NCI-H1417 treated with DMSO at 0.1 percent for 48 hours (cell line): ENCODE measurements at regions not wholly inside any gene's neighbourhood (a gene's known extent, or its start where the extent isn't known, plus 50 kb on each side); places are given as distances from the start of the nearest gene placed in this dataset.

Source experiments
- DNase-seq: peaks from one replicate; lab custom pipeline; 2025; lab: John Stamatoyannopoulos, UW

- DNase-seq: no peak
Measured at GRCh38 chr6:170114187-170114945, 176.5 kb downstream of the DLL1 start.

- no peak for DNase-seq
Measured at GRCh38 chr6:170113141-170113540, 177.7 kb downstream of the DLL1 start.

GRCh38 chr6:170112583-170112860 lies 178.4 kb downstream of the DLL1 start:
- no peak for DNase-seq

GRCh38 chr6:170111816-170112582 lies 178.9 kb downstream of the DLL1 start:
- no peak for DNase-seq

- no peak for DNase-seq
Measured at GRCh38 chr6:170111141-170111664, 179.7 kb downstream of the DLL1 start.

DNA sequence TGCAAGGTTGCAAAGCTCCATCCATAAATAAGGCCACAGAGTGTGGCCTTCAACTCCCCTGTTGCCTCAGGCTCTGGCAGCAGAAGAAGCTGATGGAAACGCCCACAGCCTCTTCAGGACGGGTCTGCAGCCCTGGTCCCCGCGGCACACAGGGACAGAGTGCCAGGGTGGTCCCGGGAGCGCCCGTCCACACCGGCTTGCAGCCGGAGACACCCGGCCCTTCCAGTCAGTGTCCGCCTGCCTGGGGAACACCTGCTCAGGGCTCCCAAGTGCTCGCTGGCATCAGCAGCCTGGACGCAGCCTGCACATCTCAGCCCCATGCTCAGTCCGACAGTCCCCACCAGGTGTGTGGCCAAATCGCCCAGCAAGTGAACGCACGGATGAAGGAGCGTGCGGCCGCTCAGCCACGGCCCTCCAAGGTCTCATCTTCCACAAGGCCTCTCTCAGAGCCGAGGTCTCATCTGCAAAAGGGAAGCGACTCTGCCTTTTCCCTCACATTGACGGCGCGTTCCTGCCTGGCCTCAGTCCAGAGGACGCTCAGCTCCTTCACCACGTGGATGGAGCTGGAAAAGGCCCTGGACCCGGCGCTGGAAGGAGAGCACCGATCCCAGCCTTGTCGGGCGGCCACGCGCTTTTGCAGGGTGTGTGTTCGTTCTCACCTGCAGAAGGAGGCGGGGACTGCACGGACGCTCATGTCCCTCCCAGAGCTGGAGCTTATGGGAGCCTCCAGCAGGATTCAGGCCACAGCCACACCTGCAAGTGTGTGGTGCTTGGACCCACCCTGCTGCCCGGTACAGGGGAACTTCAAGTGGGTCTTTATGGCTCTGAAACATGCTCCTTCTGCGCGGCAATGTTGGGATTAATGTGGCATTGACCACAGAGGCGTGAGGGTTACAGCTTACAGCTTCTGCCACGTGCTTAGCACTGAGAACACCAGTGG lies 180.4 kb downstream of the DLL1 start:
- no peak for DNase-seq

DNA sequence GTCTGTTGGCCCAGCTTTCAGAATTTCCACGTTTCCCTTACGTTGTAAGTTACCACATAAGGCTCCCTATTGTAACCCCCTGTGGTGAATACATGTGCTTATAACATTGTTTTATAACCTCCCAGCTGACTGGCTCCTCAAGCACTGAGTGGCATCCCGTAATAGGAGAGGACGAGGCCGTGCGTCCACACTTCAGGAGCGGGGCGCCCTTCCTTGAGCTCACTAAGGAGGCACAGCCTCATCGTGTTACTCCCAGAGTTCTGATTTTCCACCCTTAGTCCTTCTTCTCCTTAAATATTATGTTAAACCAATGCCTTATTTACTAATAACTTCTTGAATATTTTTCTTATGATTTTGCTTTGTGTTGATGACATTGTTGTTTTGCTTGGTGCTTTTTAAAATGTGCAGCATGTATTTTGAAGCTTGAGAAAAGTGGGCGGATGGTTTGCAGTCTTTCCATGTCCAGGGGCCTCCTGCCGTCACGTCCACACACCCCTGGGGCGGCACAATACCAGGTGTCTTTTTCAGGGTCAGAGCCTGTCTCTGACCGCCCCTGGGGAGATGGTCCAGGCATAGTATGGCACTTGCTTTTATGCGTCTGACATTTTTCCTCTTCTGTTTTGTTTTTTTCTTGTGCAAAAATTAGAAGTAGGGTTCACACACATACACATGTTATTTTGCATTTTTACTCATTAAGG lies 181.8 kb downstream of the DLL1 start:
- no peak for DNase-seq

- no peak for DNase-seq
Measured at GRCh38 chr6:170108456-170108855, 182.4 kb downstream of the DLL1 start.

- no peak for DNase-seq
Measured at GRCh38 chr6:170107606-170108222, 183.2 kb downstream of the DLL1 start.

- no peak for DNase-seq
Measured at GRCh38 chr6:170106906-170107525, 183.9 kb downstream of the DLL1 start.

DNA sequence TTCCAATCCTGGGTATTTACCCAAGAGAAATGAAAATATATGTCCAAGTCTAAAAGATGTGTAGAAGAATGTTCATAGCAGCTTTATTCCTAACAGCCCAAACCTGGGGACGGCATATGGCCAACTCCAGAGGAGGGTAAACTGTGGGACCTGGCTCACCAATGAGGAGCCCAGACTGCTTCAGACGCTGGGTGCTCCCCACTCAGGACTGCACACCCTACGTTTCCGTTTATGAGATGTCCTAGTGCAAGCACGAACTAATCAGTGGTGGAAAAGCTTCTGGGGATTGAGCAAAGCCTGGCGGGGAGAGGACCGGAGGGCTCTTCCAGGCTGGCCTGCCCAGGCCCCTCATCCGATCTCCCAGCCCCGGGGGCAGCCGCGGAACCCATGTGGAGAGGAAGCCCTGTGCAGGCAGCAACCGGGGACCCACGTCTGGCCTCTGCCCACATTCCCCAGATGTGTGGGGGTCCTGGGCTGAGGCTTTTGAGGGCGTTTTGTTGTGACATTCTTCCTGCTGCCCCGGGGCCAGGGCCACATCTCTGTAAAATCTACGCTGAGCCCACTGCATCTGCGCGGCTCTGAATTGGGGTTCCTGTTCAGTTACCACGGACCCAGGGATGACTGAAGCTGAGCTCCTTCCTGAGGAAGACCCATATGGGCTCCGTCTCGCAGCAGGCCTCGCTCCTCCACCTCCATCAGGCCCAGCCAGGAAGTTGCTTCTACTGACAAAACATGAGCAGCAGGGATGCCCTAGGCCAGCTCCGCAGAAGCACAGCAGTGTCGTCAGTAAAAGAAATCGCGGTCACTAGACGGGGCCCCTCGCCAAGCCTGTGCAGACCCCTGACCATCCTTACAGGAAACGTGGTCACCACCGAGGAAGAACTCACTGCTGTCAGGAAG lies 188.0 kb downstream of the DLL1 start:
- no peak for DNase-seq

DNA sequence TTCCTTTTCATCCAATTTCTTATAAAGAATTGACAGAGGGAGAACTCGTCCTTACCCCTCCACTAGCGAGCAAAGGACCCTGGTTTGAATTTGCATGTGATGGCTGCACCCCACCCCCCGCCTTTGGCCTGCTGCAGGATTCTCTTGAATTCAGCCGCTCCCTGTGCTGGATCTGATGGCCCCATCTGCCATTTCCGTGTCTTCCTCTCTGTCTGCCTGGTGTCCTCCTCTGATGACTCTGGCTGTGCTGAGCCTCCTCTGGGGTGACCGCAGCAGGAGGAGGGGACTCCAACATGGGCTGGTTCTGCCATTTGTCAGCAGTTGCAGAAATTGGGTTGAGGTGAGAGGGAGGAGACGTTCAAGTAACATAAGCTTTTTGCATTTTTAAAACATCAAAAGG lies 188.8 kb downstream of the DLL1 start:
- DNase-seq: no peak

DNA sequence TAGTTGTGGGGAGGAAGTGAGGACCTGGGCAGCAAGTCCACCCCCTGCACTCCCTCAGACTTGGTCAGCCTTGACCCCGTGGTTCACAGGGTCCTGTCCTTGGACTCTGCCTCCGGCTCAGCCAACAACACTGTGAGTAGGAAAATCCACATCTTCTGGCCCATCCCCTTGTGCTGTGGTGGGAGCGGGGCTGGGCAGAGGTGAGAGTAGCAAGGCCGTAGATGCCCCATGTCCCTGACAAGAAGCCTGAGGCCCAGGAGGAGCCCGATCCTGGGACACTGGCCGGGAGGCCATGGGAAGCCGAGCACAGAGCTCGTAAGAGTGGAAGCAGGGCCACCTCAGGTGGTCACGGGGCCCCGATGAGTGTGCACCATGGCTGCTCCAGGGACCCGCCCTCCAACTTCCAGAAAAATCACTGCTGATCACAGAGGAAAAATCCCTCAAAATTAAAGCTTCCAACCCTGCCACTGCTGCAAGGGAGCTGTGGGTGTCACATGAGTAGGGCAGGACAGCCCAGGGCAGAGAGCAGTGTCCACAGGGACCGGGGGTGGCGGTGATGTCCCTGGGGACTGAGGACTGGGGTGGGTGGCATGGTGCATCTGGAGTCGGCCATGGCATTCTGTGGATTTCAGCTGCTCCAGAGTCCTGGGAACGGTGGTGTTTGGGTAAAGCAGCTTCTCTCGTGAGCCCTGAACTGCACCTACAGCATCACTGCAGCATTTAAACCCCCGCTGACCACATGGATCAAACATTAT lies 189.4 kb downstream of the DLL1 start:
- no peak for DNase-seq

GRCh38 chr6:170100046-170100445 lies 190.8 kb downstream of the DLL1 start:
- DNase-seq: no peak

DNA sequence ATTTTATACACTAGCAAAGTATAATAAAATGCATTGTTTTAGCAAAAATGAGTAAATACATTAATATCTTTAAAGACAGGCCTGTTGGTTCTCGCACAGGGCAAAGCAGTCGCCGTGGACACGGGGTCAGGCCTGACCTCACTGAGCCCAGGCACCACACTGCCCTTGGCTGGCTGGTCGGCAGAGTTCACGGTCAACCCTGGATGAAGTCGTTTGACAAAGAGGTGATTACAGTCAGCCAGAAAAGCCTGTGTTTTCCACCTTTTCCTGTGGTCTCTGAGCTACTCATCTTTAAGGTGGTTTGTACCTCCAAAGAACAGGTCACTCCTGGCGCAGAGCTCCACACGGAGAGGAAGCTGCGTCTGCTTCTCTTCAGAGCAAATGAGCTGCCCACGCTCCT lies 191.5 kb downstream of the DLL1 start:
- no peak for DNase-seq

DNA sequence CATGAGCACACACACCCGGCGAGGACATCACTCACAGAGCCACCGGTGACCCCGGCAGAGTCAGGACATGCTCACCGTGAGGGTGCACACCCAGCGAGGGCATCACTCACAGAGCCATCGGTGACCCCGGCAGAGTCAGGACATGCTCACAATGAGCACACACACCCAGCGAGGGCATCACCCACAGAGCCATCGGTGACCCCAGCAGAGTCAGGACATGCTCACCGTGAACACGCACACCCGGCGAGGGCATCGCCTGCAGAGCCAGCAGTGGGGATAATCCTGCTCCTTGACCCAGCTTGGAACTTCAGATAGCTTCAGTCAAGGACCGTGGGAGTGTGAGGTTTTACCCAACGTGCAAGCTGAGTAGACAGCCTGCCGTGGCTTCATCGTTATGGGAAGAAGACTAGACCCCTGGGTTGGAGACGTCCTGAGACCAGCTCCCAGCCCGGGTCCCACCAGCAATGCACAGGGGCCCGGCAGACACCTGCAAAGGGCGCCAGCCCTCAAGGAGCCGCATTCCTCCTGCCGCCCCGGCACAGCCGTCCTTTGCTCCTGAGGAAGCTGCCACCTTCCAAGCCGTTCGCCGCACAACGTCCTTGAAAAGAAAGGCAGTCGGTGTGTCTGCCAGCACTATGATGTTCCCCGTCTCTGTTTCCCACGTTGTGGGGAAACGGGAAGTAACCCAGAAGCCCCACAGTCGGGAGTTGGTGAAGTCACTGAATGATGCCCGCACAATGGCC lies 192.3 kb downstream of the DLL1 start:
- no peak for DNase-seq

DNA sequence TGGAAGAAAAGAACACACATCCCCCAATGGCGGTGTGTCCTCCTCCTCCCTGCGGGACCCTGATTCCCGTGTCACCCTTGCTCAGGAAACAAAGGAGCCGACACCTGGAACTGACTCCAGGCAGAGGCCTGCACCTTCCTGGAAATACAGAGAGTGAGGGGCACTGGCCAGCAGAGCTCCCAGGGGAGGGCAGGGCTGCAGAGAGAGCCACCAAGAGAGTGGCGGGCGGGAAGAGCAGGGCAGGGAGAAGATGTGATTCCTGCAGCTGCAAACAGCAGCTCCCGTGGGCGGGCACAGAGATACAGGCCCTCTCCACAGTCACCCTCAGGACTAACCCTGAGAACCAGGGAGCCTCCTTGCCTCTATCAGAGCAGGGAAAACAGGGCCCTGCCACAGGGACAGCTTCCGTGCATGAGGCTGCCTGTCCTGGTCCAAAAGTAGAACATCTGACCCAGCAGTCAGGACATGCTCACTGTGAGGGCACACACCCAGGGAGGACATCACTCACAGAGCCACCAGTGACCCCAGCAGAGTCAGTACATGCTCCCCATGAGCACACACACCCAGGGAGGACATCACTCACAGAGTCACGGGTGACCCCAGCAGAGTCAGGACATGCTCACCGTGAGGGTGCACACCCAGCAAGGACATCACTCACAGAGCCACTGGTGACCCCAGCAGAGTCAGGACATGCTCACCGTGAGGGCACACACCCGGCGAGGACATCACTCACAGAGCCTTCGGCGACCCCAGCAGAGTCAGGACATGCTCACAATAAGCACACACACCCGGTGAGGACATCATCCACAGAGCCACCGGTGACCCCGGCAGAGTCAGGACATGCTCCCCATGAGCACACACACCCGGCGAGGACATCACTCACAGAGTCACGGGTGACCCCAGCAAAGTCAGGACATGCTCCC lies 193.1 kb downstream of the DLL1 start:
- DNase-seq: no peak
